ENCODE measurements at regions not wholly inside any gene's neighbourhood (a gene's known extent, or its start where the extent isn't known, plus 50 kb on each side); places are given as distances from the start of the nearest gene placed in this dataset.

GRCh38 chrX:17206584-17206983 is 168.4 kb upstream of the NHS start:
- DNase-seq = no peak

DNA sequence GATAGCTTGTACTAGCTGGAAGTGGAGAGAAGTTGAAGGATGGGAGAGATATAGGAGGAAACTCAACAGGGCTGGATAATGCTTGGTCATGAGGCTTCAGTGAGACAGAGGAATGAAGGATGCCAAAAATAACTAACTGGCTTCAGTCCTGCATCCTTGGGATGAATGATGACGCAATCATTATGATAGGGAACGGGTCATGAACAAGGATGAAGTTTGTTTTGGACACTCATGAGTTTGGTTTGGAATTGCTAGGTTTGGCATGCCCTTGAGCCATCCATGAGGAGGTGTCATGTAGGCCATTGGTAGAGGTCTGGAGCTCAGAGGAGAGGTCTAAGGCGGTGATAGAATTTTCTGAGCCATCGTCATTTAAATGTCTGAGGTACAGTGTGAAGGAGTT is 160.0 kb upstream of the NHS start:
- DNase-seq = no peak

DNA sequence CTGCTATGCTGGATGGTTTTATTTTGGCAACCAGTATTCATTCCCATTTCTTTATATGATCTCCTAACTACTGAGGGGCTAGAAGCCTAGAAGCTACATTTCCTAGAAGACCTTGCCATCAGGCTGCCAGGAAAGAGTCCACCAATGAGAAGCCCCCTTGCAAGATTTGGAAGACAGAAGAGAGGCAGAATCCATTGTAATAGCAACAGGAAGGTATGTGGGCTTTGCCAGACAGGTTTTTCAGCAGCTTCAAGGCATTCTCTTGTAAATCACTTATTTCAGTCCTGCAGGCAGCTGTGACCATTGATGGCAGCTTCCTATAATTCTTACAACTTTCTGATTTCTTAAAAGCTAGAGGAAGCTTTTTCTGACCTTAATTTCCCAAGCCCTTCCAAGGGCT is 148.3 kb upstream of the NHS start:
- DNase-seq = no peak

- DNase-seq = no peak
Measured at GRCh38 chrX:17237146-17237545, 137.9 kb upstream of the NHS start.

DNA sequence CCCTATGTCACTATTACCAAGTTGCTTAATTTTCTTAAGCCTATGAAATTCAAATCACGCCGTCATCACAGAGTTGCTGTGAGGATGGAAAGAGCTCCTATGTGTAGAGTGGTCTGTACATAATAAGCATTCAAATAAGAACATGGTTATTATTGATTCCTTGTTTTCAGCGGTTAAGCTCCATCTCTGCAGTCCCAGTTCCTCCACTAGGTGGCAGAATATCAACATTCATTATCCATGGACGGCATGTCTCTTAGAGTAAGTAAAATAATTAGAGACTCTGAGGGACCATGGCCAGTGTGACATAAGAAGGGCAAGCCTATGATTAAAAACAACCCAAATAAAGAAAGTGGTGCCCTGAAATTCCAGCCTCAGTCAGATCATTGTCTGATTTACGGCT is 132.5 kb upstream of the NHS start:
- DNase-seq = peak; percentile 46

DNA sequence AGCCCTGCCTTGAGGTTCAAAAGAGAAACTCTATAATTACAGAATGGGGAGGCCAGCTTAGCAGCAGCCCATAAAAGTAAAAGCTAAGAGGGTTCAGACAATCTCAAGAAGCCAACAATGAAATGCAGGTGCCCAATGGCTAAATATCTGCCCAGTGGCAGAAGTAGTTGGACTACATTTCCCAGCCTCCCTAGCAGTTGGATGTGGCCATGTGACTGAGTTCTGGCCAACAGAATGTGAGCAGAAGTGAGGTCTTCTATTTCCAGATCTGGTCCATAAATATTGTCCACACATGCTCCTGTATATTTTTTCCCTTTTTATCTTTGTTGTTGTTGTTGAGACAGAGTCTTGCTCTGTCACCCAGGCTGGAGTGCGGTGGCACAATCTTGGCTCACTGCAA is 127.9 kb upstream of the NHS start:
- no peak for DNase-seq

GRCh38 chrX:17262123-17262522 is 112.9 kb upstream of the NHS start:
- no peak for DNase-seq

DNA sequence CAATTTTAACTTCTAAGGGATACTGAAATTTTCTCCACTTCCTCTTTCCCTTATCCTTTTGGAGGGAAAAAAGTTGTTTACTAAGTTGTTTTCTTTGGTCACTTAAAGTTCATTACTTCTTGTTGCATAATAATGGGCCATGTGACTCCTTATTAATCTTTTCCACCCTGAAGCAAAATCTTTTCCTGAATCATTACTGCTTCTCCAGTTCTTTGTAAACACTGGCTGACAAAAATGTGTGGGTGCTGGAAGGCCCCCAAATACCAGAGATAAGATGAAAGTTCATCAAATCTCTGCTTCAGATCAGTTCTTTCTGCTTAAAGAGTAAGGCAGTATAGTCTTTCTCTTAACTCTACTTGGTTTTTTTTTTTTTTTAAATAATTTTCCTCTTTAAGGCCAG is 108.9 kb upstream of the NHS start:
- DNase-seq = no peak

- no peak for DNase-seq
Measured at GRCh38 chrX:17278961-17279360, 96.0 kb upstream of the NHS start.

GRCh38 chrX:17285983-17286382 is 89.0 kb upstream of the NHS start:
- no peak for DNase-seq

DNA sequence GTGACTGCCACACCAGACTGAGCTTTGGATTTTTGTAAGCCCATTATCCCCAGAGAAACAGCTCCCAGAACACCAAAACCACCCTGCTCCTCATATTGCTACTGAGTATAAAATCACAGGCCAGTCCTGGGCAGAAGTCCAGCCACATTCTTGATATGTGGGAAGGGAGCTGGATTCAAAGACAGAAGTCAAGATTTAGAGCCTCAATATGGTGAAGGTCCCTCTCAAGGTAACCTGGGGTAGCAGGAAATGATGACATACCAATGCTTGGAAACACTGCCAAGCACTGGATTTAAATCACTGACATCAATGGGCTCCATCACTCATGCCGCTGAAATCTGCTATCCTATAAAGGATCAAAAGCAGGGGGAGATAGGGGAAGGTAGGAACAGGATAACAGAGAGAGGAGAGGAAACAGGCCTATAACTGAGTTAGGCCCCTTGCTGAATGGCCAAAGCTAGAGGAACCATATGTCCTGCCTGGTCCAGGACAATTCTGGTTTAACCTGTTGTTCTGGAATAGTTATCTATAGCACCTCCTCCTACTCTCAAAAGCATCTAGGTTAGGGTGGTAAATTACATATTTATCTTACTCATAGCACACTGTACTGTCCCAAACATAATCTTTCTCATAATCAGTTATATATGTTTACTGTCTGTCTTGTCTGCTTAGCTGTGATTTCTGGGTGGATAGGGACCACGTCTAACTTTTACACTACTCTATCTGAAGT is 83.7 kb upstream of the NHS start:
- no peak for DNase-seq

- peak; percentile 26 for DNase-seq
Measured at GRCh38 chrX:17292111-17292527, 82.9 kb upstream of the NHS start.

DNA sequence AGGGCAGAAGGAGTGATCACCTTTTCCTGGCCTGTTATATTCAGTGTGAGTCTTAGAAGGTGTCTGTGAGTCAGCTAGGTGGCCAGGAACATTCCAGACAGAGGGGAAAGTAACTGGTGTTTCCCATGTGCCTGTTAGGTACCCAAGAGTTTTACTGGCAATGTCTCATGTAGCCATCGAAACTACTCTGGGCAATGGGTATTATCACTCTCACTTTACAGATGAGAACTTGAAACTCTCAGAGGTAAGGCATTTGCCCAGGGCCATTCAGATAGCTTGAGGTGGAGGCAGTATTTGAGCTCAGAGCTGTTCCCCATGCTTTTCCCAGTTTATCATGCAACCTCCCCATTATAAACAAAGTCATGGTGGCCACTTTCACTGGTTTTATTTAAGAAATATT is 80.4 kb upstream of the NHS start:
- DNase-seq = no peak

DNA sequence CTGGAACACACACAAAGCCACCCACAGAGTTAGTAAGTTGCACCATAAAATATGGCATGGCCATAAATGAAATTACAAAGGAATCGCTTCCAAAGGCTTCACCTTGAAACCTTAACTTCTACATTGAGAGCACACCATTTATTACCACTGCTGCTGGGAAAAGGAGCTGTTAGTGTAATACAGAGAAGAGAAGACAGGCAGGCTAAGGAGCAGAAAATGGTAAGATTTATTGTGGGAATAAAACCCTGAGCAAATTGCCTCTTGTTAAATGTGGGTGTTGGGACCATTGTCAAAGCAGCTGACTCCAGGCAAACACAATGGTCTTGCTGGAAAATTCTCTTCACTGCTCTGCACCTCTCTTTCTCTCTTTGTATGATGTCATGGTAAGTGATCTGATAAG is 79.2 kb upstream of the NHS start:
- DNase-seq = no peak

DNA sequence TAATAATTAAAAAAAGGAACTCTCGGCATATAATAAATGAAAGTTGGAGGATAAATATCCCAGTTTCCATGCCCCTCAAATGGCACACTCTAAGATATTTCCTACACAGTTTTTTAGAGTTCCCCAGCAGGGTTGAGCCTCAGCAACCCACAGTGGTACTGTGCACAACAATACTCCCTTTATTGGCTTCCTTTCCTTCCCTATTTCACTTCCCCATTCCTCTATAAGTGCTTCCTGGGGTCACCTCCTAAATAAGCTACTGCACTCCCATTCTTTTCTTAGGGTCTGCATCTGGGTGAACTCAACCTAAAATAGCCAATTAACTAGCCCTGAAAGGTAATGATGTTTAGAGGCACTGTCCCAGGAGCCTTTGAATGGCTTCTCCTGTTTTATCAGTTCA is 76.4 kb upstream of the NHS start:
- DNase-seq = no peak

- DNase-seq = peak; percentile 8
Measured at GRCh38 chrX:17299206-17299605, 75.8 kb upstream of the NHS start.

DNA sequence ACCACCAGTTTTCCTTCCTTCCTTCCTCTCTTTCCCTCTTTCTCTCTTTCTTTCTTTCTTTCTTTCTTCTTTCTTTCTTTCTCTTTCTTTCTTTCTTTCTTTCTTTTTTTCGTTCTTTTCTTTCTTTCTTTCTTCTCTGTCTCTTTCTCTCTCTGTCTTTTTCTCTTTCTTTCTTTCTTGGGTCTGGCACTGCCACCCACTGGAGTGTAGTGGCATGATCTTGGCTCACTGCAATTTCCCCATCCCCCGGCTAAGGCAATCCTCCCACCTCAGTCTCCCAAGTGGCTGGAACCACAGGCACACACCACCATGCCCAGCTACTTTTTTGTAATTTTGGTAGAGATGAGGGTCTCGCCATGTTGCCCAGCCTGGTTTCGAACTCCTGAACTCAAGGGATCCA is 51.6 kb upstream of the NHS start:
- no peak for DNase-seq

All from hindlimb muscle (tissue), 1 donor.